DND-41 (cell line): ENCODE measurements at regions not wholly inside any gene's neighbourhood (a gene's known extent, or its start where the extent isn't known, plus 50 kb on each side); places are given as distances from the start of the nearest gene placed in this dataset.

Source experiments
- CTCF ChIP-seq: IDR thresholded peaks from 2 replicates; pipeline ENCODE4 v1.5.1; 2012; ENCODE audit warnings: borderline replicate concordance, low read length, moderate library complexity, mild to moderate bottlenecking; ENCODE audit not compliant: poor library complexity, severe bottlenecking; ENCODE audit errors: extremely low read depth
- EZH2 ChIP-seq: IDR thresholded peaks from 3 replicates; pipeline ENCODE4 v1.6.1; 2012; ENCODE audit warnings: borderline replicate concordance, low read depth, mild to moderate bottlenecking, moderate library complexity, low read length, inconsistent platforms; ENCODE audit not compliant: severe bottlenecking

DNA sequence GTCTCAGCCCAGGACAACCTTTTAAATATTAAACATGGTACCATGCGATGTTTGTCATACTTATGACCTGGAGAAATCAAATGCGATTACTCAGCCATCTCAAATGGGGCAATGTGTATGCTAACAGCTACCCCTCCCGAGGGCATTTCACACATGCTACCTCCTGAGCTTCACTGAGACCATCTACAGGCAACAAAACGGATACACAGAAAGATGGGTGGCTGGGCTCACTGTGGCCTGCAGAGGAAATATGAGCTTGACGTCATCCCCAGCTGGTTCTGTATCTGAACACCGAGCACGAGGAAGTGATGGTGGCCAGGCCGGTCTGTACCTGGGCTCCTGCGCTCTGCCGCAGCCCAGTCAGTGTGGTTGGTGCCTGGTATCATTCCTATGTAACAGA, 374.3 kb downstream of the RPS24 start:
- TF ChIP-seq CTCF, result no peak
- no peak for TF ChIP-seq EZH2
